GM23338 (cell line): ENCODE measurements at regions not wholly inside any gene's neighbourhood (a gene's known extent, or its start where the extent isn't known, plus 50 kb on each side); places are given as distances from the start of the nearest gene placed in this dataset.

Experiments used
- ATAC-seq: fragments of 200-7000 bp; cut with Tn5 transposase; 3 replicates; pipeline ENCODE4 v1.9.1; 2020
- DNase-seq: peaks from one replicate; pipeline ENCODE4 v3.0.0-alpha.2; 2015; ENCODE audit warnings: low spot score
- H2AFZ ChIP-seq: fragments of 200-600 bp; sonication (generic); 2 replicates; pipeline ENCODE4 v1.8.0; 2016; ENCODE audit warnings: antibody characterized with exemption, mild to moderate bottlenecking, moderate library complexity
- H3F3A ChIP-seq: fragments of 200-600 bp; sonication (generic); replicated peaks from 2 replicates; pipeline ENCODE4 v1.8.0; 2017; ENCODE audit warnings: antibody characterized with exemption, mixed run types, low read depth
- H3K27ac ChIP-seq: fragments of 200-600 bp; sonication (generic); 2 replicates; pipeline ENCODE4 v1.6.1; 2016; ENCODE audit warnings: low read depth
- H3K27me3 ChIP-seq: fragments of 200-600 bp; sonication (generic); 2 replicates; pipeline ENCODE4 v1.8.0; 2016; ENCODE audit warnings: mild to moderate bottlenecking, mixed run types, moderate library complexity; ENCODE audit not compliant: insufficient read depth
- H3K36me3 ChIP-seq: fragments of 200-600 bp; sonication (generic); 2 replicates; pipeline ENCODE4 v1.8.0; 2016; ENCODE audit warnings: mild to moderate bottlenecking; ENCODE audit not compliant: insufficient read depth
- H3K4me1 ChIP-seq: fragments of 200-600 bp; sonication (generic); 2 replicates; pipeline ENCODE4 v1.8.0; 2016; ENCODE audit warnings: mild to moderate bottlenecking, moderate library complexity; ENCODE audit not compliant: insufficient read depth
- H3K4me2 ChIP-seq: fragments of 200-600 bp; sonication (generic); 2 replicates; pipeline ENCODE4 v1.7.1; 2017; ENCODE audit warnings: mixed run types
- H3K4me3 ChIP-seq: fragments of 200-600 bp; sonication (generic); 2 replicates; pipeline ENCODE4 v1.6.1; 2016; ENCODE audit warnings: mixed run types
- H3K79me2 ChIP-seq: fragments of 200-600 bp; sonication (generic); replicated peaks from 2 replicates; pipeline ENCODE4 v1.8.0; 2017; ENCODE audit warnings: mild to moderate bottlenecking; ENCODE audit not compliant: insufficient read depth
- H3K9me2 ChIP-seq: fragments of 200-600 bp; sonication (generic); 2 replicates; pipeline ENCODE4 v1.8.0; 2017; ENCODE audit not compliant: insufficient read depth
- H4K20me1 ChIP-seq: fragments of 200-600 bp; sonication (generic); replicated peaks from 2 replicates; pipeline ENCODE4 v1.8.0; 2017; ENCODE audit warnings: mild to moderate bottlenecking; ENCODE audit not compliant: insufficient read depth
- H3K27ac Mint-ChIP-seq: 2 replicates; pipeline ENCODE4 v1.8.0; 2020; ENCODE audit warnings: inconsistent platforms, mild to moderate bottlenecking, moderate library complexity, mixed read lengths
- H3K27me3 Mint-ChIP-seq: 3 replicates; pipeline ENCODE4 v1.8.0; 2022; ENCODE audit warnings: low read depth, mild to moderate bottlenecking, moderate library complexity, mixed read lengths, inconsistent platforms; ENCODE audit not compliant: insufficient read depth, poor library complexity
- H3K36me3 Mint-ChIP-seq: 3 replicates; pipeline ENCODE4 v1.8.0; 2021; ENCODE audit warnings: low read depth, mild to moderate bottlenecking, inconsistent platforms, moderate library complexity, mixed read lengths
- H3K4me1 Mint-ChIP-seq: 3 replicates; pipeline ENCODE4 v1.8.0; 2020; ENCODE audit warnings: mild to moderate bottlenecking, inconsistent platforms, mixed read lengths
- H3K4me3 Mint-ChIP-seq: 3 replicates; pipeline ENCODE4 v1.8.0; 2021; ENCODE audit warnings: moderate library complexity, mild to moderate bottlenecking, inconsistent platforms, mixed read lengths
- H3K9me3 Mint-ChIP-seq: 3 replicates; pipeline ENCODE4 v1.8.0; 2020; ENCODE audit warnings: moderate library complexity, mild to moderate bottlenecking, inconsistent platforms, mixed read lengths
- CREB1 ChIP-seq: fragments of 250-450 bp; sonication (Bioruptor Pico); IDR thresholded peaks from 2 replicates; pipeline ENCODE4 v1.5.0; 2020; ENCODE audit warnings: low read depth, mild to moderate bottlenecking, moderate library complexity
- EZH2 ChIP-seq: fragments of 200-600 bp; sonication (generic); IDR thresholded peaks from one replicate; pipeline ENCODE4 v1.8.0; 2017; ENCODE audit warnings: antibody characterized with exemption, mild to moderate bottlenecking, low read depth; ENCODE audit not compliant: unreplicated experiment
- EZH2phosphoT487 ChIP-seq: fragments of 200-600 bp; sonication (generic); IDR thresholded peaks from one replicate; pipeline ENCODE4 v1.8.1; 2018; ENCODE audit warnings: antibody characterized with exemption; ENCODE audit not compliant: unreplicated experiment
- NANOG ChIP-seq: IDR thresholded peaks from 2 replicates; pipeline ENCODE4 v1.6.1; 2016; ENCODE audit warnings: antibody characterized with exemption, borderline replicate concordance
- POLR2AphosphoS5 ChIP-seq: IDR thresholded peaks from 2 replicates; pipeline ENCODE4 v1.6.1; 2016; ENCODE audit warnings: antibody characterized with exemption, low read depth
- STAT1 ChIP-seq: IDR thresholded peaks from one replicate; pipeline ENCODE4 v1.6.1; 2016; ENCODE audit warnings: antibody characterized with exemption; ENCODE audit not compliant: unreplicated experiment
- ZNF114 ChIP-seq: fragments of 250-450 bp; sonication (Bioruptor Pico); IDR thresholded peaks from 2 replicates; pipeline ENCODE4 v1.5.0; 2020; ENCODE audit warnings: mild to moderate bottlenecking, moderate library complexity
- ZNF331 ChIP-seq: fragments of 250-450 bp; sonication (Bioruptor Pico); IDR thresholded peaks from 2 replicates; pipeline ENCODE4 v1.5.0; 2020; ENCODE audit warnings: low read depth, mild to moderate bottlenecking, moderate library complexity
- TF ChIP-seq, protein P1 (sequence below), 2 experiments: fragments of 200-600 bp in 1 of 2; sonication (generic) in 1 of 2; conservative IDR thresholded peaks; 2 replicates each; pipeline versions ENCODE4 v1.5.1 to v1.6.1; 2016 to 2017; ENCODE audit warnings: antibody characterized with exemption in 2 of 2, low read depth in 2 of 2, mild to moderate bottlenecking in 2 of 2, moderate library complexity in 1 of 2
- TF ChIP-seq, protein P2 (sequence below): IDR thresholded peaks from 2 replicates; pipeline ENCODE4 v1.6.1; 2016; ENCODE audit warnings: antibody characterized with exemption

DNA sequence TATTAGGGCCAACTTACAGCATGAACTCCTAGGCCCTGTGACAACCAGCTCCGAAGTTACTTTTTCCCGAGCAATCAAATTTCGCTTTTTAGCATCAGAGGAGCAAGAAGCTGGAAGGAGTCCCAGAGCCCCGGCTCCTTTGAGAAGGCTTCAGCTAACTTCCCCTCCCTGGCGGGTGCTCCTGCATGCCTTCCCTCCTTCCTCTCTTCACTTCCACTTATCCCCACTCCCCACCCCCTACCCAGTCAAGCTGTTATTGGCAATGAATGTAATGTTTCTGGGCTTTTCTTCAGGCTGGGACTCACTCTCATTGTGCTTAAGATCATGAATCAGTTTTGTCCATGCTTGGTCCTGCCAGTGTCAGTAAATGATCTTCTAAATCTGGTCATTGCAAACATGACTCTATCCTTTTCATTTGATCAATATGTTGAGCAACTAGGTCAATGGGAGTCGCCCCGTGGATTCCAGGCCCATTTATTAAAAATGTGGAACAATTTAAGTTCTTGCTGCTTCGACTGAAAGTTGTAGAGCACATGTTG lies 94.5 kb upstream of the TSPAN2 start:
- H3K27ac ChIP-seq, result no peak overlapping the region
- no peaks in the 10 kb centered on the region for H3K4me1 ChIP-seq
- no peaks in the 10 kb centered on the region for H3K27me3 ChIP-seq
- no peak overlapping the region for H3K4me2 ChIP-seq
- peaks cover 5% of the 10 kb centered on the region for H3K27me3 Mint-ChIP-seq
- peaks cover 2% of the 10 kb centered on the region; the same call in 2 of the 3 replicates for H3K4me1 Mint-ChIP-seq
- H3K36me3 ChIP-seq, result no peaks in the 10 kb centered on the region
- H3K9me3 Mint-ChIP-seq, result no peaks in the 10 kb centered on the region
- H4K20me1 ChIP-seq, result no peaks in the 10 kb centered on the region
- H3K36me3 Mint-ChIP-seq, result no peaks in the 10 kb centered on the region
- ATAC-seq, result no peak
- TF ChIP-seq STAT1 (no peak), ZNF331 (CRISPR knock-in tag) (no peak)
- H3K9me2 ChIP-seq, result no peaks in the 10 kb centered on the region; the same call in 1 of the 2 replicates
- no peaks in the 10 kb centered on the region for H3F3A ChIP-seq
- no peak overlapping the region for H3K4me3 ChIP-seq
- no peak overlapping the region for H3K27ac Mint-ChIP-seq
- DNase-seq, result no peak
- no peak overlapping the region for H3K4me3 Mint-ChIP-seq
- H2AFZ ChIP-seq, result peak overlapping the region; percentile 38; the same call in 1 of the 2 replicates
- H3K79me2 ChIP-seq, result no peaks in the 10 kb centered on the region

DNA sequence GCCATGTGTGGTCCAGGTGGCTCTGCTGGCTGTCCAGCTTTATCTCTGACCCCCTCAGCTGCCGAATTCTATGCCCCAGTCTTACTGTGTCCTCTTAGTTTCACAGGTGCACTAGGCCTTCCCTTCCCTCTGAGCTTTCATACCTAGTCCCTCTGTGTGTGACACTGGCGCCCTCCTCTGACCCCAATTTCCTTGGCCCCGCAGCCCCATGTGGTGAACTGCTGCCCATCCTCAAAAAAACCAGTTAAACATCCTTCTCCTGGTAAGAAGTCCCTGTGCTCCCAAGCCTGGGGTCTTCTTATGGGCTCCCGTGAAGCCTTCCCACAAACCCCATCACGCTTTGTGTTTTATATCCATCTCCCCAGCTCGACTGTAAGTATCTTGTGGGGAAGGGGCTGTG lies 93.9 kb upstream of the TSPAN2 start:
- no peaks in the 10 kb centered on the region for H4K20me1 ChIP-seq
- Mint-ChIP-seq H3K4me1 (peaks cover 2% of the 10 kb centered on the region; the same call in 1 of the 3 replicates), H3K4me3 (no peak overlapping the region), H3K9me3 (no peaks in the 10 kb centered on the region), H3K36me3 (no peaks in the 10 kb centered on the region), H3K27ac (no peak overlapping the region), H3K27me3 (peaks cover 5% of the 10 kb centered on the region)
- no peak overlapping the region for H3K27ac ChIP-seq
- no peaks in the 10 kb centered on the region for H3K79me2 ChIP-seq
- no peak overlapping the region; the same call in 1 of the 2 replicates for H2AFZ ChIP-seq
- peak; percentile 94 for ATAC-seq
- TF ChIP-seq, protein P1, sequence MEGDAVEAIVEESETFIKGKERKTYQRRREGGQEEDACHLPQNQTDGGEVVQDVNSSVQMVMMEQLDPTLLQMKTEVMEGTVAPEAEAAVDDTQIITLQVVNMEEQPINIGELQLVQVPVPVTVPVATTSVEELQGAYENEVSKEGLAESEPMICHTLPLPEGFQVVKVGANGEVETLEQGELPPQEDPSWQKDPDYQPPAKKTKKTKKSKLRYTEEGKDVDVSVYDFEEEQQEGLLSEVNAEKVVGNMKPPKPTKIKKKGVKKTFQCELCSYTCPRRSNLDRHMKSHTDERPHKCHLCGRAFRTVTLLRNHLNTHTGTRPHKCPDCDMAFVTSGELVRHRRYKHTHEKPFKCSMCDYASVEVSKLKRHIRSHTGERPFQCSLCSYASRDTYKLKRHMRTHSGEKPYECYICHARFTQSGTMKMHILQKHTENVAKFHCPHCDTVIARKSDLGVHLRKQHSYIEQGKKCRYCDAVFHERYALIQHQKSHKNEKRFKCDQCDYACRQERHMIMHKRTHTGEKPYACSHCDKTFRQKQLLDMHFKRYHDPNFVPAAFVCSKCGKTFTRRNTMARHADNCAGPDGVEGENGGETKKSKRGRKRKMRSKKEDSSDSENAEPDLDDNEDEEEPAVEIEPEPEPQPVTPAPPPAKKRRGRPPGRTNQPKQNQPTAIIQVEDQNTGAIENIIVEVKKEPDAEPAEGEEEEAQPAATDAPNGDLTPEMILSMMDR (conservative IDR thresholded peaks at IDR 0.05; ENCODE audit: low read depth in 2 of 2), result peak; percentile 57 to 85
- TF ChIP-seq EZH2, result no peak
- H3K27me3 ChIP-seq, result no peaks in the 10 kb centered on the region
- H3F3A ChIP-seq, result no peaks in the 10 kb centered on the region
- no peaks in the 10 kb centered on the region for H3K4me1 ChIP-seq
- no peak overlapping the region for H3K4me3 ChIP-seq
- no peak overlapping the region for H3K4me2 ChIP-seq
- peak; percentile 75 for DNase-seq
- no peaks in the 10 kb centered on the region for H3K36me3 ChIP-seq
- H3K9me2 ChIP-seq, result no peaks in the 10 kb centered on the region; the same call in 1 of the 2 replicates

DNA sequence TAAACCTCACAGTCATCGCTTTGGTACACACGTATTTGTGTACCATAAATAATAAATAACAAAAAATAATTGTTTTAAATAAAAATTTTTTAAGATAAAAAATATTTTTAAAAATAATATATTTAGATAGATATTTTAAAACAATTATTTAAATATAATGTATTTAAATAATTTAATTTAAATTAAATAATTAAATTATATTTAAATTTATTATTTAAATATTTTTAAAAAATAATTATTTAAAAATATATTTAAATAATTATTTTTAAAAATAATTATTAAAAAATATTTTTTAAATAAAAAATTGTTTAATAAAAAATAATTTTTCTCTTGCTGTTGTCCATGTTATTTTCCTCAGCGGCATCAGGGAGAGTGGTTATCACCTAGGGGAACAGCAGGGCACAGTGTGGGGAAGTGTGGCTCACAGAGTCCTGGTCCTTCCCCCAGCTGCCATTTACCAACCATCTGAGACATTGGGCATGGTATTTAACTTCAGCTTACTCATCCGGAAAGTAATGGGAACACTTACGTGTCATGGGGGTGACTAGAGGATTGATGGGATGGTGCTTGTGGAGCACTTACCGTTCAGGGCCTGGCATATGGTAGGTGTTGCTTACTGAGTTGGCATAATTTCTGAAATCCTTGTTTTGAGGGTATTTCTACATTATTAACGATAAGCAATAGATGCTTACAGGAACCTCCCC lies 92.9 kb upstream of the TSPAN2 start:
- H3K4me1 Mint-ChIP-seq, result peaks cover 2% of the 10 kb centered on the region; the same call in 1 of the 3 replicates
- no peak for TF ChIP-seq EZH2phosphoT487
- no peak for TF ChIP-seq POLR2AphosphoS5
- TF ChIP-seq, protein P2, sequence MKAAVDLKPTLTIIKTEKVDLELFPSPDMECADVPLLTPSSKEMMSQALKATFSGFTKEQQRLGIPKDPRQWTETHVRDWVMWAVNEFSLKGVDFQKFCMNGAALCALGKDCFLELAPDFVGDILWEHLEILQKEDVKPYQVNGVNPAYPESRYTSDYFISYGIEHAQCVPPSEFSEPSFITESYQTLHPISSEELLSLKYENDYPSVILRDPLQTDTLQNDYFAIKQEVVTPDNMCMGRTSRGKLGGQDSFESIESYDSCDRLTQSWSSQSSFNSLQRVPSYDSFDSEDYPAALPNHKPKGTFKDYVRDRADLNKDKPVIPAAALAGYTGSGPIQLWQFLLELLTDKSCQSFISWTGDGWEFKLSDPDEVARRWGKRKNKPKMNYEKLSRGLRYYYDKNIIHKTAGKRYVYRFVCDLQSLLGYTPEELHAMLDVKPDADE, result no peak
- TF ChIP-seq ZNF114, result no peak
- no peak for TF ChIP-seq CREB1 (CRISPR knock-in tag)
- TF ChIP-seq NANOG, result no peak
- TF ChIP-seq ZNF331 (CRISPR knock-in tag), result no peak

More for the DNA sequence above, 92.9 kb upstream of the TSPAN2 start:
- no peaks in the 10 kb centered on the region for H3K9me3 Mint-ChIP-seq
- Histone ChIP-seq H3K27me3 (no peaks in the 10 kb centered on the region), H3K36me3 (no peaks in the 10 kb centered on the region), H3K9me2 (no peaks in the 10 kb centered on the region; the same call in 1 of the 2 replicates), H3K4me1 (no peaks in the 10 kb centered on the region), H3K4me2 (no peak overlapping the region), H2AFZ (no peak overlapping the region), H3K4me3 (no peak overlapping the region), H3K27ac (no peak overlapping the region), H3K79me2 (no peaks in the 10 kb centered on the region), H3F3A (no peaks in the 10 kb centered on the region), H4K20me1 (no peaks in the 10 kb centered on the region)
- DNase-seq, result no peak
- no peaks in the 10 kb centered on the region for H3K36me3 Mint-ChIP-seq
- H3K27me3 Mint-ChIP-seq, result peaks cover 3% of the 10 kb centered on the region
- H3K27ac Mint-ChIP-seq, result no peak overlapping the region
- H3K4me3 Mint-ChIP-seq, result no peak overlapping the region
- ATAC-seq, result no peak
